ENCODE measurements at regions not wholly inside any gene's neighbourhood (a gene's known extent, or its start where the extent isn't known, plus 50 kb on each side); places are given as distances from the start of the nearest gene placed in this dataset.
"Not testable (repeated sequence)": the region's sequence is repeated elsewhere in the genome, so short reads cannot be mapped to it uniquely, and the experiment has no call there.

DNA sequence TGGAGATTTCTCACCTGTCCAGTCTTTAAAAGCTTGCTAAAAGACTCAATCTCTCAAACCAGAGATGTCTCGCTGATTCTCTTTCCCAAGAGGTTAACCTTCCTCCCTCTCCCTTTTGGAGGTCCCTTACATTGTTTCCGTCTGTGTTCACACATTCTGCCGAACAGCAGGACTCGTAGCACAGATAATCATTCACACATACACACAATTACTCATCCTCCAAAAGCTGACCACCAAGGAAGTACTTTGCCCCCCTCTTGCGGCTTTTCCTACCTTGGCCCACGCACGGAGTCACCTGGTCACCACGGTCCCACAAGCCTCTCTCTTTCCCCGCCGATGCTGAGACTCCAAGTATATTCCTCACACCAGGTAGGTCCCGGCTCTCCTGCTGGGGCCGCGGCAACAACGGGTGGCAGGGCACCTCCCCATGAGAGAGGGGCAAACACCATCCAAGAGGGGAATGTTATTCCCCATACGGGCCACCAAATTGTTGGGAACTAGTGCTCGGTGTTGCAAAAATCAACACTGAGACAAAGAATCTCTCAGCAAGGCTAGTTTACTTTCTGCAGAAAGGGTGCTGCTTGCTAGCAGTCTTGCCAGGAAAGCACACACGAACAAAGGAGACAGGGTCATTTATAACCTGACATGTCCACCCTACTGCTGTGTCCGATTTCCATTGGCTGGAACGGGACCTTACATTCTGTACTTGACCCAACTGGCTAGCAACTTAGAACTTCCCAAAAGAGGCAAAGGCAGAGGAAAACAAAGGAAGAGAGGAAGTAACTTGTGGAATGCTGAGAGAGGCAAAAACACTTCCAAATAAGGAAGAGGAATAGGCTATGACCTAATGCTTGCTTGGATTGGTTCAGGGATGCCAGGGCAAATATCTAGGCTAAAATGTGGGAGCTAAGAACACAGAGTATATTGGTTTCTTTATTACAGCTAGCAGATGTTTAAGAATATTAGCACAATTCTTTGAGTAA is 102.1 kb upstream of the NECTIN3 start:
- DNase-seq, result no peak

DNA sequence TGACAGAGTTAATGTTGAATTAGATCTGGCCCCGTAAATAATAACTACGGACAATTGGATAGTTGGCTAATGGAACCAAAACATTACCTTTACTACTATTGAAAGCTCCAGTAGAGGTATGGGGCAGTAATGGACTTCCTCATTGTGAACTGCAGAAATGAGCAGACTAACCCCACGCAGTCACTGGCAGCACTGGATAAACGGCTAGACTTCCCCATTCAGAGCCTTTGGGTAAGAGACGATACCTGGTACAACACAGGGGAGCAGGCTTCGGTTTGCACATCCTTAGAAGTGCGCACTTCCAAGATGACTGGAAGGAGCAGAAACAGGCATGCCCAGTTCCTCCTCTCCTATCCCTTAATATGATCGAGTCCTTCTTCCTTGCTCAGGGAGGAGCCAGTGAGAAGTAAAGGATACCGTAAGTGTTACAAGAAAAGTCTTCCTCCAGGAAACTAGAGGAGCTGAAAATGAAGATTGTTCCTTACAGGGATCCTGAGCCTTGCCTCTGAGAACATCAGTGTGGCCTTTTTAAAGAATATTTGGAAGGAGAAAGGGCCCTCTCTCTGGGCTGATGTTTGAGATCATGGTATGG is 100.5 kb upstream of the NECTIN3 start:
- no peak for DNase-seq

DNA sequence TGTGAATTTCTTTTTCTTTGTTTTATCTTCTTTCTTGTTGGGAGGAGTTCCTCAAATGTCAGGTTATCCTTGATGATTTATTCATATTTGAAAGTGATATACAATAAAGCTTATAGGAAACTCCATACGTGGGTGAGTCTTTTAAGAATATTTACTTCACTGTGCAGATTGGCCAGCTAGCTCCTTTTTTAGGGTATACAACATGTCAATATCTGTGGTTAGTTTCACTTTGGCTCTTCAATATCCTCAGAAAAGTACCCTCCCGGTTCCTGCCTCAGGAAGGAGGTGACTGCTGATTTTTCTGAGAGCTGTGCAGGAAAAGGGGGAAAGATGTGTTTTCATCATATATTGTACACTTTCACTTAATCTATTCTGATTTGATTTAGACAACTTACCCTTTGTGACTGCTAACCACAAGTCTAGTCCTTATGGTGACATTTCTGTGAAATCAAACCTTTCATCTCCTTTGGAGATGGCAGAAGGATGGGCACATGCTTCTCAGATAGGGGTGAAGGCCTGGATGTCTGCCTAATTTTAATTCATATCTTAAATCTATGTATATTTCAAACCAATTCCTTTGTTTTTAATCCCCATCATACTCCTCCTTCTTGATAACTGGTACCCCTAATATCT is 98.2 kb upstream of the NECTIN3 start:
- no peak for DNase-seq

DNA sequence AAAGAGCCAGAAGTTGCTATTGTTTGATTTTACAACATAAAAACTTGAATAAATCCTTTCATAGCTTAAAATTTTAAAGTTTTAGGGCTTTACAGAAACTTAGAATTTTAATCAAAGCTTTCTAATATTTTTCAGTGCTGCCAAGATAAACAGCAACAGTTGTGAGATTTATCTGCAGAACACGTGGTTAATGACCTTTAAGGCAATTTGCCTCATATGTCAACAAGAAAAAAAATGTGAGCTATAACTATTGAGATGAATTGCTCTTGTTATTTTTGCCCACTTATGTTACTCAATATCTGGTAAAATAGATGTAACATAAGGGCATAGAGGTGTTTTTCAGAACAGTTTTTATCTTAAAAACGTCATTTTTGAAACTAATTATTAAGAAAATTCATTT is 96.7 kb upstream of the NECTIN3 start:
- no peak for DNase-seq

DNA sequence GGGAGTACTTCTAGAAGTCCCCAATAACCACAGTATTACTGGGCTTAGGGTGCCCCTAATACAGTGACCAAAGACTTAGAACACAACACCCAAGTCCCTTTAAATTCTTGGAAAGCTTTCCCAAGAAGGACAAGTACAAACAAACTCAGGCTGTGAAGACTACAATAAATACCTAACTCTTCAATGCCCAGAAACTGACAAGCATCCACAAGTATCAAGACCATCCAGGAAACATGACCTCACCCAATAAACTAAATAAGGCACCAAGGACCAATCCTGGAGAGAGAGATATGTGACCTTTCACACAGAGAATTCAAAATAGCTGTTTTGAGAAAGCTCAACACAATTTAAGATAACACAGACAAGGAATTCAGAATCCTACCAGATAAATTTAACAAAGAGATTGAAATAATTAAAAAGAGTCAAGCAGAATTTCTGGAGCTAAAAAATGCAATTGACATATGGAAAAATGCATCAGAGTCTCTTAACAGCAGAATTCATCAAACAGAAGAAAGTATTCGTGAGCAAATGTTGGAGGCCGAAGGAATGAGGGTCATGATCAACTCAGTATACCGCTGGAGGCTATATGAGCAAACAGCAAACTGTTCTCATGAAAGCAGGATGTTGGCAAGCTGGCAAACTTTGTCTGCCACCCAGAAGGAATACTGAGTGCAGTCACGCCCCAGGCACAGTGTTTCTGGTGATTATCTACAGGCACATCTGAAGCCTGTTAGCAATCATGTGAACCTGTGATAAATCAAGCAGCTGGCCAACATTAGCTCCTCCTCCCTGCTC is 87.0 kb upstream of the NECTIN3 start:
- no peak for DNase-seq

DNA sequence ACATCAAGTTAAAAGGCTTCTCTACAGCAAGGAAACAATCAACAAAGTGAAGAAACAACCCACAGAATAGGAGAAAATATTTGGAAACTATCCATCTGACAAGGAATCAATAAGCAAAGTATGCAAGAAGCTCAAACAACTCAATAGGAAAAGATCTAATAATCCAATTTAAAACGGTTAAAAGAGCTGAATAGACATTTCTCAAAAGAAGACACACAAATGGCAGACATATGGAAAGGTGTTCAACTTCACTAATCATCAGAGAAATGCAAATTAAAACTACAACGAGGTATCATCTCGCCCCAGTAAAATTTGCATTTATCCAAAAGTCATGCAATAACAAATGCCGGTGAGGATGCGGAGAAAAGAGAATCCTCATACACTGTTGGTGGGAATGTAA is 82.2 kb upstream of the NECTIN3 start:
- DNase-seq, result no peak

DNA sequence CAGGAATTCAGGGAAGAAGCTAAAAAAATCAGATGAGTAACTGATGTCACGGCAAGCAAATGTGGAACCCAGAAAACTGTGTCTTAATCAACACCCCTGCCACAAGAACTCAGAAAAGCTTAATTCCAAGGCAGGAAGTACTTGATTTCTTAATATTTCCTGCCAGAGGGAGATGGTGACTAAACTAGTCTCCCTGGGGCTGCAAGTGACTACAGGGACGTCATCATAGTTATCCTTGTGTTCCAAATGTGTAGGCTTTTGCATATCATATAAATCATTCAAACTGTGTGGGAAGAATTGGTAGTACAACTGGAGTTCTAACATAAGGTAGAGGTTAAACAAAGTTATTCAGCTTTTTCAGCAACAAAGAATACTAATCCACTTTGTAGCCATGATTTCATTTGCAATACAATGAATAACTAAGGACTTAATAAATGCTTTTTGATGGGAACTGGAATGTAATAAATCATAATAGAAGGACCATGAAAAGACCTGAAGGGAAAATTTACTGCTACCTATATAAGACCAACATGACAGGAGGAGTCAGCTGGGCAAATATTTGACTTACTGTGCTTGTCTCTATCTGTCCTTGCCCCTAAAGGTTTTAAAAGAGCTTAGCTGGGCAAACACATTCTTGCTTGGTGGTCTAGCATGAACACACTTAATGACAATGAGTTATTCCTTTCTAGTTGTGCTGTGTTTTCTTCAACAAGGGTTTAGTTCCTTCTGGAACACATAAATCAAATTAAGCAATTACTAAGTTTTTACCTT is 76.0 kb upstream of the NECTIN3 start:
- DNase-seq, result no peak

DNA sequence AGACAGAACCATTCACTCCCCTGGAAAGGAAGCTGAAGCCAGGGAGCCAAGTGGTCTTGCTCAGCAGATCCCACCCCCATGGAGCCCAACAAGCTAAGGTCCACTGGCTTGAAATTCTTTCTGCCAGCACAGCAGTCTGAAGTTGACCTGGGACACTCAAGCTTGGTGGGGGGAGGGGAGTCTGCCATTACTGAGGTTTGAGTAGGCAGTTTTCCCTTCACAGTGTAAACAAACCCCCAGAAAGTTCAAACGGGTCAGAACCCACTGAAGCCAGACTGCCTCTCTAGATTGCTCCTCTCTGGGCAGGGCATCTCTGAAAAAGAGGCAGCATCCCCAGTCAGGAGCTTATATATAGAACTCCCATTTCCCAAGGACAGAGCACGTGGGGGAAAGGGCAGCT is 72.8 kb upstream of the NECTIN3 start:
- DNase-seq, result not testable (repeated sequence)

DNA sequence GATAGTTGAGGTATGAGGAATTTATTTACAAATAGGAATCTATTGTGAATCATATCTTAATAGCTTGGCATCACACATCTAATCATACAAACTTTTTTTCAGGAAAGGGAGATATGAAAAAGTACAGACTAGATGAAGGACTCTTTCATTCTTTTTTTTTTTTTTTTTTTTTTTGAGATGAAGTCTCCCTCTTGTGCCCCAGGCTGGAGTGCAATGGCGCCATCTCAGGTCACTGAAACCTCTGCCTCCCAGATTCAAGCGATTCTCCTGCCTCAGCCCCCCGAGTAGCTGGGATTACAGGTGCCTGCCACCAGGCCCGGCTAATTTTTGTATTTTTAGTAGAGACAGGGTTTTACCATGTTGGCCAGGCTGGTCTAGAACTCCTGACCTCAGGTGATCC is 65.1 kb upstream of the NECTIN3 start:
- DNase-seq, result not testable (repeated sequence)

DNA sequence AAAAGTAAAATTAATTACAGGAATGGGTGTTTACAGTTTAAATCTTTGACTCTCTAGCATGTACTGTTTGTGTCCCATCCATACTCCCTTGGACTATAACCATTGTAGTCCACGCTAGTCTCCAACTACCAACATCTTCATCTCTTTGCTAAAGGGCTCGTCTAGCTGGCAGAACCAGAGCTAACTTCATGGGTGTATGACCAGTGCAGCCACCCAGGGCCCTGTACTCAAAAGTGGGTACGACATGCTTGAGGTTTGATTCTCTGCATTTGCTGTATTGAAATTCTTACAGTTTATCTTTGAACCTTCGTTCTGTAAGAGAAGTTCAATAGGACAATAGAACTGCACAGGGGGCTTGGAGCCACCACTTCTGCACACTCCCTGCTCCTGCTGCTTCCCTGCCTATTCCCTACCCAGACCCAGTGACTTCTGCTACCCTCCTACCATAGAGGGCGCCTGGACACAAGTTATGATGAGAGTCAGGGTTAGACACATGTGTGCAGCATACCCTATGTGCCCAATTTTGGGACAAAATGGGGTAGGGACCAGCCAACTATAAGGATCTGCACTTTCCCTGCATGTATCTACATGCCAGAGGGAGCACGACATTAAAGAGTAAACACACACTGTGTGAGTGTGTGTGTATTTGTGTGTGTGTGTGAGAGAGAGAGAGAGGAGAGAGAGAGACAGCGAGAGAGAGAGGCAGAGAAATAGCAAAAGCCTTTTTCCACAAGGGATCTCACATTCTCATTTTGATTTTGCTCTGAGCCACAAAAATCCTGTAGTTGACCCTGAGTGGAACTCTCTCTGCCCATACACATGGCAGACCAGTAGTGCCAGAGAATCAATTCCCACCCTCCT is 59.0 kb upstream of the NECTIN3 start:
- DNase-seq, result no peak
